ENCODE measurements at regions not wholly inside any gene's neighbourhood (a gene's known extent, or its start where the extent isn't known, plus 50 kb on each side); places are given as distances from the start of the nearest gene placed in this dataset.

DNA sequence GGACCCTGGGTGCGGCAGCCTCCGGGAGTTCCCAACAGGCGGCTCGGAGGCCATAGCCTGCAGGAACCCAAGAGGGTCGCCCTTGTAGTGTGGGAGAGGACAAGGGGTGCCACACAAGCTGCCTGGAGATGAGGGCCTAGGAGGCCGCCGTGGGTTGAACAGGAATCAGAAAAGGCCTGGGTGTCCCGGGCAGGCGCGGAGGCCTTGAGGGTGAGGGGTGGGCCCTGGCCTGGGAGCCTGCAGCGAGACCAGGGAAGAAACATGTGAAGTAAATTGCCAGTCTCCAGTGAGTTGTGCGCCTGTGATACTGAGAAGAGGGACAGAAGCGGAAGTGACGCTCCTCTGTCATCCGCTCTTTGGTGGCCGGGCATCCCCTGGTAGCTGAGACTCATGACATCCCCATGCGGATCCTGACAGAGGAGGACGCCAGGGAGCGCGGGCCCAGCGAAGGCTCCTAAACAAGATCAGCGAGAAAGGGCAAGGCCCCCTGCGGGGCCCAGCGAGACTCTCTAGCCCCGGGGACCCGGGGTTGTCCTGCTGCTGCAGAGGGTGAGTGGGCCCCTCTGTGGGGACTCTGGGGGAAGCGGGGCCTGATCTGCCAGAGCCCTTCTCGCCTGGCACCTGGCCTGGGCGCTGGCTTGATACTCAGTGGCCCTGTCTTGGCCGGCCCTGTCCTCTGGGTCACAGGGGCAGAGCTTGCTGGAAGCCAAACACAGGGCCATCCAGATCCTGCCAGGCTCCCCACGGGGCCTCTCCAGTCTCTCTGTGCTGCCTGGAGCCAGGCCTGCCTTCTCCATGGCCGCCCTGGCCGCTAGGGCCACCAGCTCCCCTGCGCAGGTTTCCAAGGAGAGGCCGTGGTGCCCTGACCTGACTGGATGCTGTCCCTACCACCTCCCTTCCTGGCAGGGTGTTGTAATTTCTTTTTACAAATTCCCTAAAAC is 788.4 kb downstream of the TLE4 start:
- Histone ChIP-seq H3K23me2 (ENCODE audit: low read depth, low read length) (no peaks in the 10 kb centered on the region), H4K20me1 (replicated peaks in 1 of 2; ENCODE audit: control insufficient read depth in 1 of 2, insufficient read depth in 2 of 2, low read length in 2 of 2) (no peaks in the 10 kb centered on the region), H2BK5ac (ENCODE audit: low read depth, low read length) (no peak overlapping the region), H3K4me3 (ENCODE audit: extremely low read depth in 1 of 4, insufficient read depth in 2 of 4, low read depth in 3 of 4, low read length in 4 of 4) (no peak overlapping the region), H2AK5ac (ENCODE audit: low read depth, low read length) (no peak overlapping the region), H3K23ac (ENCODE audit: insufficient read length) (no peak overlapping the region), H3K27ac (ENCODE audit: low read depth, low read length) (no peak overlapping the region), H4K91ac (replicated peaks; ENCODE audit: insufficient read length, low read length) (no peak overlapping the region), H4K5ac (ENCODE audit: insufficient read length, low read depth, low read length) (no peak overlapping the region), H3K4me2 (ENCODE audit: insufficient read depth in 1 of 2, low read depth in 2 of 2, low read length in 2 of 2) (no peak overlapping the region), H2AFZ (ENCODE audit: low read length) (no peak overlapping the region; the same call in 1 of the 2 replicates), H3K9me3 (ENCODE audit: insufficient read depth in 2 of 2, low read depth in 1 of 2, low read length in 1 of 2) (no peaks in the 10 kb centered on the region), H3K79me2 (ENCODE audit: control insufficient read depth in 1 of 2, insufficient read depth in 2 of 2, low read length in 2 of 2) (no peaks in the 10 kb centered on the region), H3K4ac (replicated peaks; ENCODE audit: insufficient read length, low read depth, low read length) (no peak overlapping the region), H3K79me1 (ENCODE audit: low read depth, low read length) (no peaks in the 10 kb centered on the region), H2BK12ac (ENCODE audit: low read depth, low read length) (no peak overlapping the region), H3K18ac (ENCODE audit: extremely low read depth, low read length) (no peak overlapping the region), H3K36me3 (ENCODE audit: control insufficient read depth in 2 of 4, insufficient read depth in 4 of 4, low read length in 3 of 4) (no peaks in the 10 kb centered on the region), H3K4me1 (replicated peaks in 1 of 4; ENCODE audit: control insufficient read depth in 3 of 4, insufficient read depth in 4 of 4, low read length in 3 of 4) (no peaks in the 10 kb centered on the region), H2BK20ac (ENCODE audit: low read length) (no peak overlapping the region), H3K9ac (replicated peaks in 1 of 4; ENCODE audit: extremely low read depth in 1 of 4, low read depth in 3 of 4, low read length in 3 of 4) (no peak overlapping the region), H2BK15ac (ENCODE audit: low read length) (no peak overlapping the region), H2BK120ac (replicated peaks; ENCODE audit: low read depth, low read length) (no peak overlapping the region), H3K14ac (ENCODE audit: insufficient read length) (no peak overlapping the region), H3K56ac (replicated peaks; ENCODE audit: insufficient read length, low read depth, low read length) (no peak overlapping the region), H3K27me3 (replicated peaks in 1 of 4; ENCODE audit: control insufficient read depth in 3 of 4, extremely low read depth in 1 of 4, insufficient read depth in 3 of 4, low read length in 3 of 4) (no peaks in the 10 kb centered on the region), H4K8ac (ENCODE audit: extremely low read depth, insufficient read depth, low read length) (no peak overlapping the region)
- no peak for TF ChIP-seq EZH2 (IDR thresholded peaks at IDR 0.05; ENCODE audit: low read depth, low read length, severe bottlenecking)
- TF ChIP-seq BACH1 (IDR thresholded peaks at IDR 0.05; ENCODE audit: low read length): no peak
- TF ChIP-seq FOSL1 (IDR thresholded peaks at IDR 0.05; ENCODE audit: insufficient read depth, low read depth, low read length): no peak
- no peak for TF ChIP-seq POLR2AphosphoS5 (IDR thresholded peaks at IDR 0.05; ENCODE audit: low read depth, low read length)
- no peak for TF ChIP-seq RNF2 (IDR thresholded peaks at IDR 0.05; ENCODE audit: borderline replicate concordance, low read depth, low read length, missing control alignments, poor library complexity, severe bottlenecking)
- CTCF ChIA-PET (ENCODE audit: partially characterized antibody): no interaction called here
- no peak for FAIRE-seq
- no peak for DNase-seq (ENCODE audit: low read depth in 1 of 2, low spot score in 2 of 2)
- POLR2A ChIA-PET (ENCODE audit: partially characterized antibody): no interaction called here
- 97% methylated on average over 34 of the region's 35 CpGs; no CpG with 5 or more reads in 1 of the 2 experiments for WGBS, 2 experiments (ENCODE audit: extremely low coverage in 1 of 2, insufficient coverage in 1 of 2, insufficient read length in 1 of 2, insufficient replicate concordance in 2 of 2, low coverage in 1 of 2, low lambda C conversion rate in 2 of 2, missing lambda C conversion rate in 1 of 2)
